GM21529 (cell line): ENCODE measurements at regions not wholly inside any gene's neighbourhood (a gene's known extent, or its start where the extent isn't known, plus 50 kb on each side); places are given as distances from the start of the nearest gene placed in this dataset.
A peak's percentile ranks its signal among the peaks of the same experiment; 100 is the strongest.

Source experiments
- ATAC-seq: cut with Tn5 transposase; IDR thresholded peaks from one replicate; pipeline ENCODE4 v1.9.1; 2021; ENCODE audit not compliant: unreplicated experiment

DNA sequence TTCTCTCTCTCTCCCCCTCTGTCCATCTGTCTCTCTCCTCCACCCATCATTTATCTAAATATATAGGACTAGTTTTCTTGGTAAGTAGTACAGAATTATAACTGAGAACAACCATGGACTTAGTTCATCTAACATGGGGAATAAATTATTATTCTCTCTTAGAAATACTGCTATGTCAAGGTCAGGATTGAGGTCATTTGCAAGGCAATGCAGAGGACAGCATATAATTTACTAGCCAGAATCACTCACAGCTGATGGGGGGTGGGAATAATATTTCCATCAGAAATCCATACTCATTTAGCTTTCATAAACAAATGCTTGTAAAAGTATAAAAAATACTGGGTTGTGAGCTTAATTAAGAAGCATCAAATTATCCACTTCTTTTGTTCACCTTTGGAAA is 553.9 kb upstream of the POU3F2 start:
- no peak for ATAC-seq

DNA sequence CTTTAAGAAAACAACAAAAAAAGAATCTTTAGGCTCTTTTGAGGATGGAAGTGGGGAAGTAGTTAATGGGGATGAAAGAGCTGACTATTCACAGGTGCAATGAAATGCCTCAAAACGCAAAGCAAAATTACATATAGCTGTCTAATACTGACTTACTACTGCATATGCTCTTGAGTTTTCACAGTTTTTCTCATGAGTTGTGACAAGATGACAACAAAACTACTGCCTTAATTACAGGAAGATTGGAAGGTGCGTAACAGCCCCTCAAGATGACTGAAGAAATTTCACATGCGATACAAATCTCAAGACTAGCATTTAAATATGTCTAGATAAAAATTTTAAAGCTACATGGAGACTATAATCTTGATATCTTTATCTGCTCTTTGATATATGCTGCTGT is 547.8 kb upstream of the POU3F2 start:
- ATAC-seq: no peak

DNA sequence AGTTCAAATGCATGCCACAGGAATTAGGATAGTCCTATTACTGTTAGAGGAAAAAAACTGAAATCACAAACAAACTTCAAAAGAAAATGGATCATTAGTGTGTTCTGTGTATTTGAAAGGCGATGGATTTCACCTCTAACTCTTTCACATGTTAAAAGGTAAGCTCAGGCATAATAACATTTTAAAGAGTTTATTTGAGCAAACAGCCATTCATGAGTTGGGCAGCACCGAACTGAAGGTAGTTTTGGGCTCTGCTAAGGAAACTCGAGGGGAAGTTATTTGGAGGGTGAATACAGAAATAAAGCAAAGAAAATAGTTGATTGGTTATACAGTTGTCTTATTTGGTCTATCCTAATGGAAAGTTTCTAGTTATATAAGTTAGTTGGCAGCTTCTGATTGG is 546.5 kb upstream of the POU3F2 start:
- ATAC-seq: no peak

DNA sequence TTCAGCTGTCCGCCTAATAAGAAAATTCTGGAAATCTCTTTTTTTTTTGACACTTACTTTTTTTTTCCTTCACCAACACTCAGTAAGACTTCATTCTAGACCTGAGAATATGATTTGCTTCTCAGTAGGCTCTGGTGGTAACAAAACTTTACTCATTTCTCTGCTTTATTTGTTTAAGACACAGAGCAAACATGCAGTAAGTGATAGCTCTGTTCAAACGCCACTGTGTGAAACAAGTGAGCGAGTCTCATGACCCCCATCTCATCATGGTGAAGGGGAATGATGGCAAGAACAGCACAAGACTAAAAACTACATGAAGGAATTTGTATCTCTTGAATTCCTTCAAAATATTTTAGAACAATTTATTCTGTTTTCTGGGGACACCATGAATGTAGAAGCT is 541.6 kb upstream of the POU3F2 start:
- ATAC-seq: no peak

DNA sequence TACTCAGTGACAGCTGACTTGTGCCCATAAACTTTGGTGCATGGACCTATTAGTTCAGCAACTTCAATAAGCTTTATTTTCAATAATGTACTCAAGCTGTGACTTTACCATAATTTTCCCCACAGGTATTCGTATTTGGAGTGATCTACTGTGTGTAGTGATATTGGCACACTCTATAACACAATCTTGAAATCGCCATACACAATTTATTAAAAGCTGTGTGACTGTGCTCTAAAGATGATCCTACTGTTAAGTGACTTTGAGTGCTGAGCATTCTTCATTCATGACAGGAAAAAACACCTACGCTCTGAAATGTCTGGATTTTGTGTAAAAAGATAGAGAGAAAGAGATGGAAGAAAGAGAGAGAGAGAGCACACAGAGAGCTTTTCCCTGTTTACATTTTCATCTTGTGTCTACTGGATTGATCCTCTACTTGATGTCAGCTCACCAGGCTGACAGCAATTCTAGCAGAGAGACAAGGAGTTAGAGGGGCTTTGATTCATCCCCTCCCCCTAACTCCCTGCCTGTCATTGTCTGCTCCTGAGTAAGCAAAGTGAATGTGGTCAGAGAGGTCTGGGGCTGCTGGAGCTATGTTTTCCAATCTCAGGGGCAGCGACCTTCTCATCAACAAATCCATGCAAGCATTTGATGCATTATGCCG is 538.7 kb upstream of the POU3F2 start:
- ATAC-seq: no peak

DNA sequence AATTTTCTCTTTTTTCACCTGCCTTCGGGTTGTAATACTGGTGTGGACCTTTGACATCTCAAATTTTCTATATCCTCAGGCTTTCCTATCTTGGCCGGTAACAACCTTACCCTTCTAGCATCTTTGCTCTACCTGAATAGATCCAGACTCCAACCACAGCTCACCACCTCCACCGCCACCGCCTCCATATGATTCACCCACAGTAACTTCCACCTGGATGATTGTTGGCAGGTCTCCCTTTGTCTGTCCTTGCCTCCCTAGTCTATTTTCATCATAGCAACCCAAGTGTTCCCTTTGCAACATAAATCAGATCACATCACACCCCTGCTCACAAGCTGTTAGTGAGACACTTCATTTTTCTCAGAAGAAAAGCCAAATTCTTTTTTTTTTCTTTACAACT is 525.8 kb upstream of the POU3F2 start:
- no peak for ATAC-seq

DNA sequence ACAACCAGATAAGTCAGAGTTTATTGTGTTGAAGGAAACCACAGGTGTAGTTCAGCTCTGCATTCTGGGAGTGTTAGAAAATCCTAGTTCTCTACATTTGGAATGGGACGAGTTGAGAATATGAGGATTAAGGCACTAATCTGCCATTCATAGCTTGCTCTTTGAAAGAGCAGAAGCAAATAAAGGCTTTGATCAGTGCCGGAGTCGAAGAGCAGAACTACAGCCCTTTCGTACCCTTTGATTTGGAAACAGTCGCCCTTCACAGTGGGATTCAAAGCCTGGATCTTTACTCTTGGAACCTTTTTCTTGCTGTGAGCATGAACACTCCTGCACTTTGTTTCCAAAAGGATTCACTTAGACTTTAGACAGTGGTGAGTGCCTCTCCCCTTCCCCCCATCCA is 523.9 kb upstream of the POU3F2 start:
- ATAC-seq: no peak

DNA sequence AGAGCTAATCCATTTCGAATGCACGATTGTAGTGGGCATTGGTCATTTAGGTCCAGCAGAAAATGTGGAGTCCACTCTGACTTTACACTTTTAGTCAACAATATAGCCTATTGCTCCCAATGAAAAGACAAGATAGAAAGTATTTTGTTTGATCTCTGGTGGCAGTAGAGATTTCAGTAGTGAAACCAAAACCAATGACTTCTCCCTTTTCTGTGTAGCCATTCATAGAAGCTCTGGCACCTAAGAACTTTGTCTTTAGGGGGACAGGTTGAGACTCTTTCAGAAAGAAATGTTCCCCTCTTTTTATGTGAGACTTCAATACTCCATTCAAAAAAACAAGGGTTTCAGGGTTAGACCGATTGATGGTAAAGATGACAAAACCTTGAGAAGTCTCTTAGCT is 510.8 kb upstream of the POU3F2 start:
- peak; percentile 93 for ATAC-seq

DNA sequence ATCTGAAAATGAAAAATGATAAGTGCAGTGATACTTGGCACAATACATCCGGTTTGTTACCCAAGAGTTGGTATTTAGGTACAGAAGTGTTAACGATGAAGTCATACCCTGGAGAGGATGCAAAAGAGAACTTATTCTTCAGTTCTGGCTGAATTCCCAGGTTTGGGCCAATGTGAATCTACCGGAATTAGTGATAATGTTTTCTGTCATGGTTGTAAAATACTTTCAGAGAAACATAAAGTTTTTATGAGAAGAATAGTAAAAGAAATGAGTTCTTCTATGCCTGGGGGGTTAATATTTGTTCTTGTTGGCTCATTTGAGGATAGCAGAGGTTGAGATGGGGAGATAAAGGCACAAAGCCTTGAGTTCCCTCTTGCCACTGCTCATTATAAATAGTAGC is 509.9 kb upstream of the POU3F2 start:
- ATAC-seq: no peak

DNA sequence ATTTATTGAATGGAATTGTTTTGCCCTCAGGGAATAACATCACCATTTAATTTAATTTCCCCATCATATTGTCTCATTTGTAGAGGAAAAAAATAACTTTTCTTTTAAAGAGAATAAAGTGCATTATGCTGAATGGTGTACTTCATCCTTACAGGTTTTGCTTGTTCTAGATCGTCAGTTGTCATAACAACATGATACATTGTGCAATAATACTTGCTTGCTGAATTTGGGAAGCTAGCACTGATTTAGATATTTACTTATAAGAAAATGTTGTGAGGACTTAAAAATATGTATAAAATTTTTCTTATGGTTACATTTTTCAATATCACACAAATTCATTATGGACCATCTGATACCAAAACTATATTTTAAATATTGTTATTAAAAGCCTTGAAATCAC is 509.0 kb upstream of the POU3F2 start:
- ATAC-seq: no peak

DNA sequence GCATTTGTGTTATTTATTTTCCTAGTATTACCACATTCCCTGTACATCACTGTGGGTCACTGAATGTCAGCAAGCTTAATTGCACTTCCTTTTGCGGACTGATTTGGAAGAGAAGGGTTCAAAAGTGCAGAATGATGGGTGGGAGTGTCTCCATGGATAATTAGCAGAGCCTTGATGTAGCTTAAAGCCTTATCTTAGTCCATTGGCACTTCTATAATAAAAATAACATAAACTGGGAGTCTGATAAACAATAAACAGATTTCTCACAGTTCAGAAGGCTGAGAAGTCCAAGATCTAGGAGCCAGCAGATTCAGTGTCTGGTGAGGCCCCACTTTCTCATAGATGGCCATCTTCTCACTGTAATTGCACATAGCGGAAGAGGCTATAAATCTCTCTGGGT is 501.1 kb upstream of the POU3F2 start:
- ATAC-seq: no peak

DNA sequence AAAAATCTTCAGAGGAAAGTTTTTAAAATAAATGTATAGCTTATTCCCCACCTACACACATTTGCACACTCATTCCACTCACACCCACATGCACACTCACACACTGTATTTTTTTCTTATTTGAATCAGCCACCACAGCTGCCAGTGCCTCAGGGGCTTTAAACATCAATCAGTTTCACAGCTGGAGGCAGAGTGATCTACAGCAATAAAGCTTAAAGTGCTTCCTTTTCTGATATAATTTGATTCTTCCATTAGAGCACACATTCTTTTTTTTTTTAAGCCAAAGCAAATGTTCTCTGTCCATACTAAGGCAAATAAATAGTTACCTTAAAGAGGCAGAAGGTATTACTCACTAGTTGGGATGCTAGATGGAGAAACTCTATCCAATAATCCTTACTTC is 498.8 kb upstream of the POU3F2 start:
- ATAC-seq: no peak

DNA sequence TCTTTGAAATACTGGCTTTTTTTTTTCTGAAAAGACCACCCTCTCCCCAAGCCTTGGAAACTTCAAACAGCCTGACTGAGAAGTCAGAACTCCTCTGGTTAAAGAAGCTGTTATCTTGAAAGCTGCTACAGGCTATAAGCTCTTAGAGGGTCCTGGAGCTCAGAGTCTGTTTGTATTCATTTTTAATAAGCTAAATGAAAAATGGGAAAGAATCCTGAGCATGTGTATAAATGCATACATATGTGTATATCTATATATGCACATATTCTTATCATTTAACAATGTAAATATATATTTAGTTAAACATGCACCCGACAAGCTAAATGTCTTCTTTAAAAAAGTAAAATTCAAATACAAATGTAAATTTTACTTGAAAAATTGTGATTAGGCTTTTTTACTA is 494.9 kb upstream of the POU3F2 start:
- no peak for ATAC-seq

DNA sequence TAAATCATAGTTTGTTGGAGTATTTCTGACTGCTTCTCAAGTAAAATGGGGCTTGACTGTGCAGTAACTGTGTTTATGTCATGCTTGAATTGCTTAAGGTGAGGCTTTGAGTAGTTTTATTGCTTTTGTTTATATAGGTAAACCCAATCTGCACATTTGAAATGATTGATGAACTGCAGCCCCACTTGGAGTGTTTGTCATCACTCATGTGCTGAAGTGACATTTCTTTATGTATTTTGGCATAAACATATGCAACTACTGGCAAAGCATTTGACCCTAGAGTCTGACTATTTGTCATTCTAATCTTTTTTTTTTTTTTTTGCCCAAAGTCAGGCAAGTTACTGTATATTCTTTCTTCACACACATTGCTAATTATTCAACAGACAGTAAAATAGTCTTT is 491.4 kb upstream of the POU3F2 start:
- no peak for ATAC-seq

DNA sequence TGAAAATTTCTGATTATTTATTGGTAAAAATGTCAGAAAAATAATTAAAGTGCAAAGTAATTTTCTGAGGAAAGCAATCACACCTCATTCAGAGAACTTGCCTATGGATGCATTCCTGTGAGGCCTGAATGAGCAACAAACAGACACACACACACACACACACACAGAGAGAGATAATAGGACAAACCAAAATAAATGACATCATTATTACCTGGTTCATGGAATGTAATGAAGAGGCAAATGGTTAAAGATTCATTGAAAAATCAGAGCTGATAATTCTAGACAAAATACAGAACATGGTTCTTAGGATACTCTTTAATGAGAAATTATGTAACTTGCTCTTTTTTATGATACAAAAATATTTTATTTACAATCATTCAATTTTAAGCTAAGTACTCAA is 490.6 kb upstream of the POU3F2 start:
- ATAC-seq: no peak

DNA sequence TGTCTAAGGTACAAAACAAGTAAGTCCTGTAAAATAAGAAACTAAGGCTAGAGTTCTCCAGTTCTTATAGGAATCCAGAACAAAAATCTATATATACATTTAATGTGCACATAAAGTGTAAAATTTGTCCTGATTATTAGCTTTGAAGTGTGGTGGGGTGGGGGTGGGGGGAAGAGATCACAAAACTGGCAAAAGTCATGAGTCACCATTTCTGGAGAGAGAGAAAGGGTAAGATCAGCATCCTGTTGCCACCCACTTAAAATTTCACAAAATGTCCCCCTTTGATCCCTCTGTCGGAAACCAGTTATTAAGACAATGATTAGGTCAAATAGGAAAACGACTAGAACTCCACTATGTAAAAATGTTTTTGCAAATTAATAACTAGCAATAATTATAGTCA is 482.0 kb upstream of the POU3F2 start:
- ATAC-seq: no peak

DNA sequence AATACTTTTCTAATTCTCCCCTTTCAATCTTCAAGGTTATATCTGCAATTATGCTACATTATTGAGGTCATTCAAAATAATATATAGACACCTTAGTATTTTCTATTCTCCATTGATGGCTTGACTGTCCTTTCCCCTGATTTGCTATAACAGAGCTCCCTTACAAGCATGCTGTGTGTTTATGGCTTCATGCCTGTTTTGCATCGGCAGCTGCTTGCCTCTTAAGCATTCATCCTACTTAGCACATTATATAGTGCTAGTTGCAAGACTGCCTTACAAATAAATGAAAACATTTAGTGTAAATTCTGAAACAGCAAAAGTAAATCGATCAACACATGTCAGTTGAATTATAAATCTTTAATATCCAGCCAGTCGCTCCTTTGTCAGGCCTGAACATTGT is 476.2 kb upstream of the POU3F2 start:
- ATAC-seq: no peak

DNA sequence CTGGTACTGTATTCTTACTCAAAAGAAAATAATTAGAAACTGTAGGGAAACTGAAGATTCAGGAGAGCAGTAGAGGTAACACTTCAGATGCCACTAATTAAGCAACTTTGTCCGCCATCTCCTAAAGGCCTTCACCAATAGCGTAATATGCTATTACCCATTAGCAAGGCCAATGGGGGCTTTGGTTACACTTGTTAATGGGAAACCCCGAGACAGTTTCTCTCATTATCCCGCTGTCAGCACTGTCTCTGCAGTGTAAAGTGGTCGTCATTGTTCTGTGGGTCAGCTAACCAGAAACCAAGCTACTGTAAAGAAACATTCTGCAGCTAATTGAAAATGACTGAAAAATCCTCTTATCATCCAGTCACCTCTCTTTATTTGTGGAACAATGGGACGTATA is 468.0 kb upstream of the POU3F2 start:
- ATAC-seq: no peak

DNA sequence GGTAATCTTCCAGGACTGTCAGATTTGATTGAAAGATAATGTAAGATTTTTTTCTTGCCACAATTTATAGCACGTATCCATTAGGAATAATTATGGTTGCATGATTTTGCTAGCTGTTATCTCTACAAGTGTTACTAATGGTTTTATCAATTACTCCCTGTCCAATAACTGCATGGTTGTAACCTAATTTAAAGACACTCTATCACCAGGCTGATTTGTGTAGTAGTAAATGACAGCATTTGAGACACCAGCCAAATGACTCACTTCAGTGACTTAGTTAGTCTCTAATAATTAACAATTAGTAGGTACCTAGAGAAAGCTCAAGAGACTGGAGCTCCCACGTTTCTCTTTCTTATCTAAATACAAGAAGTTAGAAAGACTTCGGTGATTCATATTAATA is 453.8 kb upstream of the POU3F2 start:
- ATAC-seq: no peak

DNA sequence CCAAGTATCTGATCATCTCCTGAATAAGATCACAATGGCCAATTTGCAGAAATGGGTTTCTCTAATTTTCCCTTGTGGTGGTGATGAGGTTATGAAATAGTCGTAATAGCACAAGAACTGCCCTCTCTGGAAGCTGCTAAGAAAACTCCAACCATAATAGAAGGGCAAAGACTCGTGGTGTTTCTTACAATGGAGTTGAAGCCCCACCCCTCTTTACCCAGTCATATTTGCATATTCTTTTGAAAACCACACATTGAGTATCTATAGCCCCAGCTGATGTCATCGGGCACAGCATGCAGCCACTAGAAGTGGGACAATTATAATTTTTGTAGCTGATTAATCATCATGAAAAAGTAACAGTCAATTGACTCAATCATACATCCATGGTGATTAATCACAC is 452.1 kb upstream of the POU3F2 start:
- no peak for ATAC-seq

DNA sequence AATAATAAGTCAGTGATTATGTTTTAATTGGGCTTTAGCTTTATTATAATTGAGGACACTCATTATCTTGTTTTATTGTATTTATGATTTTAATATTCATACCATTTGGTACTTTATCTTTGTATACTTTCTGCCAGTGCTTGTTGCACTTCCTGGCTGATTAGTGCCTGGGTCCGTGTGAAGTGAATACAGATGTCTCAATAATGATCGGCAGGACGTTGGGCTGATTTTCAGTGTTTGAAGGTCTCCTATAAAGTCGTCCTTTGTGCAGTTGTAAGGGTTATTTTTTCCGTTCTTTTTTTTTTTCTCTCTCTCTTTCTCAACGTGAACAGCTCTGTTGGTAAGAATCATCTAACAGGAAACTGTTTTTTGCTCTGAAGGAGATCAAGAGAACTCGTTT is 450.0 kb upstream of the POU3F2 start:
- ATAC-seq: no peak

DNA sequence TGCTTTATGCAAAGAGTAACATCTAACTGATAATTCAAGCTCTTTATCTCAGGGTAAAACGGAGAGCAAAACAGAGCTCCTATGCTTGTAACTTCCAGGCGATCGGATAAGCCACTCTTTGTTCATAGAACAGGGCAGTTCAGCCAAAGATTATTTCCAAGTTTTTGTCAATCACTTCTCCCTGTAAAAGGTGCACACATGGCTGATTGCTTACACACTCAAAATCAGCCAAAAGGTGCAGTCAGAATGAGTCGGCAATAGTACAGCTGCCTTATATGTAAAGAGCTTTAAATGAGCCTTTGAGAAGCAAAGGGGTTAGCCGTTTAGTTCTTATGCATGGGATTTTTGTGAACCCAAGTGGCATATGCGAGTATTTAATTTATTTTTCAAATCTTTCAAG is 449.6 kb upstream of the POU3F2 start:
- ATAC-seq: no peak

DNA sequence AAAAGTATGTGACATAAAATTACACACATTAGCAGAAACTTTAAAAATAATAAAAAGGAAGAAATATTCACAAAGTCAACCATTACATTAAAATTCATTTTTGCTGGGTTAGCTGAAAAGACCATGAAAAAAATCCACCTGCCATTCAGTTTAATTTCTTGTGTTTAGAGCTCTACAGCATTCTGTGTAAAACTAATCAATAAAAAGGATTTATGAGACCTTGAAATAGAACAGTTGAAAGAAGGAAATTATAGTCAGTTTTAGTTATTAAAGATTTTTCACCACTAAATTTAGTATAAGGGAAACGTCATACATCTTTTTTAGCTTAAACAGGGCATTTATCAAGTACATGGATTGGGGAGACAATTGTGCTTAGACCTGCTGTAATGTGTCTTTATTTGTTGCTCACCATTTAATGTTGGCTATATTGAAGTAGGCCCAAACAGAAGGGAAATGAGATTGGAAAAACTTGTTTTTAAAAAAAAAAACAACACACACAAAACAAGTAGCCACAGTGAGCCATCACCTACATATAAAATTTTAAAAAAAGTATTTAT is 438.7 kb upstream of the POU3F2 start:
- ATAC-seq: no peak
